Left lung (tissue), 4 donors: ENCODE measurements at regions not wholly inside any gene's neighbourhood (a gene's known extent, or its start where the extent isn't known, plus 50 kb on each side); places are given as distances from the start of the nearest gene placed in this dataset.
A peak's percentile ranks its signal among the peaks of the same experiment; 100 is the strongest.
"Not testable (repeated sequence)": the region's sequence is repeated elsewhere in the genome, so short reads cannot be mapped to it uniquely, and the experiment has no call there.

ENCODE experiments used
- ATAC-seq: fragments of 200-7000 bp; cut with Tn5 transposase; one replicate; pipeline ENCODE4 v1.9.1; 2020; ENCODE audit warnings: moderate library complexity
- DNase-seq, 4 donors: peaks; one replicate each; pipeline ENCODE4 v3.0.0-alpha.2; 2013 to 2020
- H3K27ac ChIP-seq, 2 donors: fragments of 200-600 bp; sonication (generic) in 1 of 2; one replicate each; pipeline versions ENCODE4 v1.5.0 to v1.8.0; 2020 to 2021
- H3K27me3 ChIP-seq, 2 donors: fragments of 200-600 bp; sonication (generic) in 1 of 2; one replicate each; pipeline versions ENCODE4 v1.5.0 to v1.8.0; 2020 to 2021
- H3K36me3 ChIP-seq, 2 donors: fragments of 200-600 bp; sonication (generic) in 1 of 2; one replicate each; pipeline versions ENCODE4 v1.5.0 to v1.8.0; 2020 to 2021
- H3K4me1 ChIP-seq, 2 donors: fragments of 200-600 bp; one replicate each; pipeline ENCODE4 v1.8.0; 2021
- H3K4me3 ChIP-seq, 2 donors: fragments of 200-600 bp; sonication (generic) in 1 of 2; one replicate each; pipeline versions ENCODE4 v1.5.0 to v1.8.0; 2020 to 2021; ENCODE audit warnings: mild to moderate bottlenecking in 1 of 2
- H3K9me3 ChIP-seq, 2 donors: fragments of 200-600 bp; sonication (generic) in 1 of 2; one replicate each; pipeline versions ENCODE4 v1.5.0 to v1.8.0; 2020 to 2021
- intact Hi-C, 2 donors: fragments of 100-400 bp; cut with DNase I; formaldehyde crosslinking; loops; one replicate each; pipeline versions ENCODE4 v1.11.2 to v1.14.2; 2022
- TF ChIP-seq, protein P1 (sequence below), 2 donors: fragments of 200-600 bp; sonication (generic) in 1 of 2; IDR thresholded peaks; one replicate each; pipeline versions ENCODE4 v1.5.0 to v1.8.0; 2021; ENCODE audit warnings: antibody characterized with exemption in 2 of 2
- donor health status: DM: no; HTN: yes; CAD: no.
- donor health status: DM: no; HTN: no; CAD: no.

DNA sequence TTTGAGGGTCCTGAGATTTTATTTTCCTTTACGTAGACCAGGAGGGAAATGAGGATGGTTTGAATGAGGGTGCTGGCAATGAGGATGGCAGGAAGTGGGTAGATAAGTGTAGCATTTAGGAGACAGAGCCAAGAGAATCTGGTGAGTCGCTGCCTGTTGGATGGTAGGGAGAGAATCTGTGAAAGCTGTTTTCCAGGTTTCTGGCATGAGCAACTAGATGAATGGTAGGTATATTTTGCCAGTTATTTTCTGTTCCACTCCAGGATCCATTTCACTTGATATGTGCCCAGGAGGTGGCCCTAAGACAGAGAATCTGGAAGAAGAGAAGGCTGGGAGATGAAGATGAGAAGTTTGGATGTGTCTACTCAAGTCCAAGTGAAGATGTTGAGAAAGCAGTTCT lies 63.3 kb upstream of the VIPR2 start:
- no peaks in the 10 kb centered on the region for H3K27me3 ChIP-seq
- no peaks in the 10 kb centered on the region for H3K9me3 ChIP-seq
- H3K27ac ChIP-seq, result no peak overlapping the region
- H3K4me1 ChIP-seq, result no peaks in the 10 kb centered on the region
- H3K36me3 ChIP-seq, result no peaks in the 10 kb centered on the region
- intact Hi-C loops, result no loop called here
- TF ChIP-seq, protein P1, sequence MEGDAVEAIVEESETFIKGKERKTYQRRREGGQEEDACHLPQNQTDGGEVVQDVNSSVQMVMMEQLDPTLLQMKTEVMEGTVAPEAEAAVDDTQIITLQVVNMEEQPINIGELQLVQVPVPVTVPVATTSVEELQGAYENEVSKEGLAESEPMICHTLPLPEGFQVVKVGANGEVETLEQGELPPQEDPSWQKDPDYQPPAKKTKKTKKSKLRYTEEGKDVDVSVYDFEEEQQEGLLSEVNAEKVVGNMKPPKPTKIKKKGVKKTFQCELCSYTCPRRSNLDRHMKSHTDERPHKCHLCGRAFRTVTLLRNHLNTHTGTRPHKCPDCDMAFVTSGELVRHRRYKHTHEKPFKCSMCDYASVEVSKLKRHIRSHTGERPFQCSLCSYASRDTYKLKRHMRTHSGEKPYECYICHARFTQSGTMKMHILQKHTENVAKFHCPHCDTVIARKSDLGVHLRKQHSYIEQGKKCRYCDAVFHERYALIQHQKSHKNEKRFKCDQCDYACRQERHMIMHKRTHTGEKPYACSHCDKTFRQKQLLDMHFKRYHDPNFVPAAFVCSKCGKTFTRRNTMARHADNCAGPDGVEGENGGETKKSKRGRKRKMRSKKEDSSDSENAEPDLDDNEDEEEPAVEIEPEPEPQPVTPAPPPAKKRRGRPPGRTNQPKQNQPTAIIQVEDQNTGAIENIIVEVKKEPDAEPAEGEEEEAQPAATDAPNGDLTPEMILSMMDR (IDR thresholded peaks at IDR 0.05), result no peak
- ATAC-seq, result no peak
- H3K4me3 ChIP-seq, result no peak overlapping the region
- DNase-seq, result no peak

- DNase-seq, result no peak
- no peaks in the 10 kb centered on the region for H3K4me1 ChIP-seq
- H3K27ac ChIP-seq, result no peak overlapping the region
- H3K4me3 ChIP-seq, result no peak overlapping the region
- intact Hi-C loops, result no loop called here
- no peaks in the 10 kb centered on the region for H3K36me3 ChIP-seq
- no peak for ATAC-seq
- TF ChIP-seq, protein P1 (IDR thresholded peaks at IDR 0.05), result no peak
- H3K27me3 ChIP-seq, result no peaks in the 10 kb centered on the region
- H3K9me3 ChIP-seq, result no peaks in the 10 kb centered on the region
Observed at GRCh38 chr7:159207393-159207792, 62.7 kb upstream of the VIPR2 start.

- no peak overlapping the region for H3K27ac ChIP-seq
- intact Hi-C loops, result no loop called here
- no peak for ATAC-seq
Observed at GRCh38 chr7:159205833-159206232, 61.2 kb upstream of the VIPR2 start.

GRCh38 chr7:159204664-159205063 lies 60.0 kb upstream of the VIPR2 start:
- intact Hi-C loops, result no loop called here
- H3K4me1 ChIP-seq, result no peaks in the 10 kb centered on the region
- H3K9me3 ChIP-seq, result no peaks in the 10 kb centered on the region
- no peak overlapping the region for H3K27ac ChIP-seq
- no peak overlapping the region for H3K4me3 ChIP-seq
- H3K36me3 ChIP-seq, result no peaks in the 10 kb centered on the region
- no peak for DNase-seq
- TF ChIP-seq, protein P1 (IDR thresholded peaks at IDR 0.05), result no peak
- H3K27me3 ChIP-seq, result no peaks in the 10 kb centered on the region
- no peak for ATAC-seq

More at GRCh38 chr7:159205833-159206232, 61.2 kb upstream of the VIPR2 start:
- no peaks in the 10 kb centered on the region for H3K9me3 ChIP-seq
- TF ChIP-seq, protein P1 (IDR thresholded peaks at IDR 0.05), result no peak
- H3K4me1 ChIP-seq, result no peaks in the 10 kb centered on the region
- H3K27me3 ChIP-seq, result no peaks in the 10 kb centered on the region
- no peaks in the 10 kb centered on the region for H3K36me3 ChIP-seq
- DNase-seq, result no peak
- no peak overlapping the region for H3K4me3 ChIP-seq

DNA sequence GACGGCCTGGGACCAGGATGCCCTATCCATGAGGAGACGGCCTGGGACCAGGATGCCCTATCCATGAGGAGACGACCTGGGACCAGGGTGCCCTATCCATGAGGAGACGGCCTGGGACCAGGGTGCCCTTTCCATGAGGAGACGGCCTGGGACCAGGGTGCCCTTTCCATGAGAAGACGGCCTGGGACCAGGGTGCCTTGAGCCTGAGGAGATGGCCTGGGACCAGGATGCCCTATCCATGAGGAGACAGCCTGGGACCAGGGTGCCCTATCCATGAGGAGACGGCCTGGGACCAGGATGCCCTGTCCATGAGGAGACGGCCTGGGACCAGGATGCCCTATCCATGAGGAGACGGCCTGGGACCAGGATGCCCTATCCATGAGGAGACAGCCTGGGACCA lies 58.6 kb upstream of the VIPR2 start:
- H3K27ac ChIP-seq, H3K4me3 ChIP-seq, H3K36me3 ChIP-seq, H3K9me3 ChIP-seq, intact Hi-C loops, H3K27me3 ChIP-seq, ATAC-seq, H3K4me1 ChIP-seq: not testable (repeated sequence)
- DNase-seq, result peak in 1 of 4 donors; percentile 78

DNA sequence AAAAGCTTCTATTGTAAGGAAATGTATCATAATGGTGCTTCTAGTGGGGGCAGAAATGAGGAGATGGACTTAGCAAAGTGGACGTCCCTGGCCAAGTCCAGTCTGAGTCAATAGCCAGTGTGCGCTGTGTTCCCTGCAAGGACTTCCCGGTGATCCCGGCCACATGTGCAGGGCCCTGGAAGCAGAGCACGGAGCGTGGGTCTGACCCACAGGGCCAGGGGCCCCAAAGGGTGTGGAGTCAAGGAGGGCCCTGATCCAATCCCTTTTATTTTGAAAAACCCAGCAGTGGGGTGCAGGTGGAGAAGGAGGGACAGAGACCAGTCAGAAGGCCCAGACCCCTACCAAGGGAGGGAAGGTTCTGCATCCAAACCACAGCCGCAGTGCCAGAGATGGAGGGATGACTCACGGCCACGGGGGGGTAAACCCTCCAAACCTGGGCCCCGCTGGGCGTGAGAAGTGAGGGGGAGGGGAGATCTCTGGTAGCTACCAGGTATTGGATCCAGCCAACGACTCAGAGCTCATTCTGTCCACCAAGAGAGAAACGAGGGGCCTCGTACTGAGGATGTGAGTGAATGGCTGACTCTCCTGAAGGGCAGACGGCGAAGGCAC lies 57.2 kb upstream of the VIPR2 start:
- DNase-seq (peak in 1 of 4 donors; percentile 57), ATAC-seq (no peak)
- H3K36me3 ChIP-seq, result no peaks in the 10 kb centered on the region
- H3K9me3 ChIP-seq, result no peaks in the 10 kb centered on the region
- no peak overlapping the region for H3K4me3 ChIP-seq
- H3K4me1 ChIP-seq, result peaks cover 0 to 10% of the 10 kb centered on the region in 2 donors
- no peak overlapping the region for H3K27ac ChIP-seq
- H3K27me3 ChIP-seq, result no peaks in the 10 kb centered on the region
- TF ChIP-seq, protein P1 (IDR thresholded peaks at IDR 0.05), result no peak
- intact Hi-C loops, result no loop called here
